NCI-H1930 (cell line): ENCODE measurements at regions not wholly inside any gene's neighbourhood (a gene's known extent, or its start where the extent isn't known, plus 50 kb on each side); places are given as distances from the start of the nearest gene placed in this dataset.
A peak's percentile ranks its signal among the peaks of the same experiment; 100 is the strongest.

Experiments used
- DNase-seq, 2 experiments: peaks; one replicate each; lab custom pipeline; 2025; lab: John Stamatoyannopoulos, UW

- no peak for DNase-seq
Observed at GRCh38 chr5:148708854-148709253, 54.5 kb upstream of the HTR4 start.

DNA sequence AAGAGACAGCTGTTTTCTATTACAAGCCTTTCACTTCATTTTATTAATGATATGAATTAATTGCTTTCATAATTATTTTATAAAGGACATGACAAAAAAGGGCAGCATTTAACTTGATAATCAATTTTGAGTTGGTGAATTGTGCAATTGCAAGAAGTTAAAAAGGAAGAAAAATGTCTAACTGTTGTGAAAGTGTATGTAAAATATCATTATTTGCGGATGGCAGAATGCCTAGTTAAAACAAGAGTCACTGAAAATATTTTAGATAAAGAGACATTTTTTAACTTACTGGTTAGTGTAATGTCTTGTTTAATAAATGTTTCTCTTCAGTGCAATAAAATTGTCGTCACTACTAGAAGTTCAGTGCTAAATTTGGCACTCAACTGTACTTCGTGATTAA, 57.6 kb upstream of the HTR4 start:
- DNase-seq = no peak

DNA sequence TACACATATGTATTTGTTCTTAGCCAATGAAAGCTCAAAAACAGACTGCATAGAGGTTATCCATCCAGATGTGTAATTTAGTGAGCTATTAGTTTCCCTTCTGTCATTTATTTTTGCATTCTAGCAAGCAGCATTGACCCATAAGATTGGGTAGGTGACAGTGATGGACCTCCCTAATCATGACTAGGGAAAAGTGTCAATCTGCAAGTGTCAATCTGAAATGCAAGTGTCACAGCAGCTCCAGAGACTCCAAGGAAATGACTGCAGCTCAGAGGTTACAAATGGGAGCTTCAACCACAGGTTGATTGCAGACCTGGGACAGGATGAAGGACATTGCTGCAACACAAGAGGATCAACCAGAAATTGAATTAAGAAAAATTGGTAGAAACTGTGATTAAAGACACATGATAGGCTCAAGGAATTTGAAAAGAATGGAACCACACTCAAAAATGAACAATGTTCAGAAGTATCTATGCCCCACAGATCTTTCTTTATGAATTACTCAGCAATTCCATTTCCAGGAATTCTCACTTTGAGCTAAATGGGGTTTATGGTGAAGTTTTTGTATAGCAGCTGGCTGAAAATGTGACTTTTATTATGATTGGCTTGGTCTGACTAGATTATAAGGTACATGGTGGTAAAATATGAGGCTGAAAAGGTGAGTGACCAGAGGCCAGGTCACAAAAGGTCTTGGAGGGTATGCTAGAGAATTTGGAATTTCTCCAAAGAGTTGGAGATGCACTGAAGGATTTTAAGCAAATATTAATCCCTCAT, 59.6 kb upstream of the HTR4 start:
- DNase-seq = no peak

DNA sequence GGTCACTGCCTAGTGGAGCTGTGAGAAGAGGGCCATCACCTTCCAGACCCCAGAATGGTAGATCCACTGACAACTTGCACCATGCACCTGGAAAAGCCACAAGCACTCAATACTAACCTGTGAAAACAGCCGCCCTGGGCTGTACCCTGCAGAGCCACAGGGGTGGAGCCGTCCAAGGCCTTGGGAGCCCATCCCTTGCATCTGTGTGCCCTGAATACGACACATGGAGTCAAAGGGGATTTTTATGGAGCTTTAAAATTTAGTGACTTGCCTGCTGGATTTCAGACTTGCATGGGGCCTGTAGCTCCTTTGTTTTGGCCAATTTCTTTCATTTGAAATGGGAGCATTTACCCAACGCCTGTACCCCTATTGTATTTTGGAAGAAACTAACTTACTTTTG, 62.4 kb upstream of the HTR4 start:
- no peak for DNase-seq

- DNase-seq = no peak
Observed at GRCh38 chr5:148717668-148718067, 63.3 kb upstream of the HTR4 start.

GRCh38 chr5:148719605-148720004, 65.3 kb upstream of the HTR4 start:
- no peak for DNase-seq

GRCh38 chr5:148720257-148720656, 65.9 kb upstream of the HTR4 start:
- no peak for DNase-seq

DNA sequence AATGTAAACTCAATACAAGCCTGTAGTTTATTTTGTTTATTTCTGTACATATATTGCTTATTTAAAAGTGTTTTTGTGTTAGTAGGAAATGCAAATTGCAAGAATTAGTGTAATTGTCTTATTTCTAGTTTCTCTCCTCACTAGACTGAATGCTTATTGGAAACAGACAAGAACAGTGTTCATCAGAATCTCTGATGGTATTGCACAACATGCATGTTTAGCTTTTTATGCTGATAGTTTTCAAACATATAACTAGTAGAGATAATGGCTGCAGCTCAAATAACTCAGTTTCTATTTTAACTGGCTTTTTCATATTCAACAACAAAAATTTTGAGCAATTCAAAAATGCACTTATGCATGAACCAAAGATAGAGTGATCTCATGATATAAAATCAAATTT, 68.8 kb upstream of the HTR4 start:
- DNase-seq = no peak

DNA sequence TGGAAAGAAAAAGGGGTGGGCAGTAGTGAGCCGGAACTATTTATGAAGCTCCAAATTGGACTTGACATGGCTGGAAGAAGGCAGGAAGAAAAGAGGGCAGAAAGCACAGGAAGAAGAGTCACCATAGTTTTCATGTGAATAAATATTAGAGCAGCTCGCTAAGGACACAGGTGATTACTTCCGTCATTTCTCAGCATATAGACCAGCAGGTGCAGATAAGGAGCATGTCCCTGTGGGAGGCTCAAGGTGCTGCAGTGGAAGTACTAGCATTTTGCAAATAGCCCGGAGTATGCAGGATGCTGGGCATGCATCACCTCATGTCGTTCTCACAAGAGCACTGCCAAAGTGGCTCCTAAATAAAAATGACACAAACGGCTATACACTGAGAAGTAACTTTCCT, 71.3 kb upstream of the HTR4 start:
- no peak for DNase-seq

- no peak for DNase-seq
Observed at GRCh38 chr5:148729182-148729581, 74.9 kb upstream of the HTR4 start.

- DNase-seq = no peak
Observed at GRCh38 chr5:148730270-148730669, 75.9 kb upstream of the HTR4 start.

- peak; percentile 45 to 57 for DNase-seq
Observed at GRCh38 chr5:148730942-148731898, 76.9 kb upstream of the HTR4 start.

- DNase-seq = no peak
Observed at GRCh38 chr5:148732692-148733091, 78.4 kb upstream of the HTR4 start.

- DNase-seq = peak in 1 of 2 experiments; percentile 41
Observed at GRCh38 chr5:148733601-148734438, 79.5 kb upstream of the HTR4 start.

- DNase-seq = no peak
Observed at GRCh38 chr5:148734518-148734917, 80.2 kb upstream of the HTR4 start.

- no peak for DNase-seq
Observed at GRCh38 chr5:148735301-148735835, 81.0 kb upstream of the HTR4 start.

DNA sequence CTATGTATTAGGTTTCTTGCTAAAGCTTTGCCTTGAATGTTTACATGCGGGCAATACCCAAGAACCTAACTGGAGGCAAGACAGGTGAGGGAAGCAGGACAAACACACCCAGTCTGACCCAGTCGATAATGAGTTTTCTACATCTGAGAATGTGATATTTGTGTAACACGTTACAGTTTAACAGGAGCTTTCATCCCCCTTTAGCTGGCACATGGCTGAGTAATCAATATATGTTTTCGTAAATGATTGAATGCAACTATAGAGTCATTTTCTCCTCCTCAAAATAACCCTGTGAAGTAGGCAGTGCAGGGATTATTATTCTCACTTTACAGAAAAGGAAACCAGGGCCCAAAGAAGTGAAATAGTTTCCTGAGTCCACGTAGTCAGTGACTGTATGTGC, 84.7 kb upstream of the HTR4 start:
- no peak for DNase-seq

- DNase-seq = no peak
Observed at GRCh38 chr5:148739524-148739923, 85.2 kb upstream of the HTR4 start.

GRCh38 chr5:148740079-148740858, 85.9 kb upstream of the HTR4 start:
- DNase-seq = no peak

- no peak for DNase-seq
Observed at GRCh38 chr5:148740966-148741742, 85.3 kb upstream of the ADRB2 start.
